Brain microvascular endothelial cell (primary cell): ENCODE measurements at regions not wholly inside any gene's neighbourhood (a gene's known extent, or its start where the extent isn't known, plus 50 kb on each side); places are given as distances from the start of the nearest gene placed in this dataset.

ENCODE experiments used
- DNase-seq: peaks from one replicate; pipeline ENCODE4 v3.0.0-alpha.2; 2020
- H3K27ac ChIP-seq: fragments of 250-450 bp; sonication (Bioruptor Pico); 2 replicates; pipeline ENCODE4 v1.5.1; 2020; ENCODE audit warnings: mild to moderate bottlenecking, moderate library complexity
- H3K27me3 ChIP-seq: fragments of 250-450 bp; sonication (Bioruptor Pico); replicated peaks from 2 replicates; pipeline ENCODE4 v1.5.1; 2020; ENCODE audit warnings: mild to moderate bottlenecking
- H3K36me3 ChIP-seq: fragments of 250-450 bp; sonication (Bioruptor Pico); replicated peaks from 2 replicates; pipeline ENCODE4 v1.5.1; 2020; ENCODE audit warnings: mild to moderate bottlenecking
- H3K4me3 ChIP-seq: 2 replicates; pipeline ENCODE4 v1.5.1; 2011; ENCODE audit warnings: low read depth, mild to moderate bottlenecking, control low read depth, low read length, moderate library complexity
- CTCF ChIP-seq: IDR thresholded peaks from 2 replicates; pipeline ENCODE4 v1.5.1; 2011; ENCODE audit warnings: low read depth, mild to moderate bottlenecking, moderate library complexity, low read length, control low read depth, inconsistent platforms; ENCODE audit errors: missing control alignments
- in situ Hi-C: cut with HindIII; loops from 2 replicates; pipeline ENCODE4 v1.10.0; 2017; ENCODE audit warnings: low sequenced_read_pairs, low pct_ligation_motif_present

GRCh38 chr22:47918276-47918921, 1155.9 kb downstream of the TBC1D22A start:
- Histone ChIP-seq H3K36me3 (no peaks in the 10 kb centered on the region), H3K4me3 (no peak overlapping the region), H3K27ac (no peak overlapping the region), H3K27me3 (no peaks in the 10 kb centered on the region)
- DNase-seq = no peak
- in situ Hi-C loops = no loop called here
- TF ChIP-seq CTCF = no peak

- DNase-seq = no peak
- no peaks in the 10 kb centered on the region for H3K27me3 ChIP-seq
- H3K4me3 ChIP-seq = no peak overlapping the region
- no peaks in the 10 kb centered on the region for H3K36me3 ChIP-seq
- TF ChIP-seq CTCF = no peak
- in situ Hi-C loops = no loop called here
- H3K27ac ChIP-seq = no peak overlapping the region
Observed at GRCh38 chr22:47914481-47915097, 1152.1 kb downstream of the TBC1D22A start.

- Histone ChIP-seq H3K4me3 (no peak overlapping the region), H3K36me3 (no peaks in the 10 kb centered on the region), H3K27ac (no peak overlapping the region), H3K27me3 (no peaks in the 10 kb centered on the region)
- no peak for DNase-seq
- no peak for TF ChIP-seq CTCF
- in situ Hi-C loops = no loop called here
Observed at GRCh38 chr22:47902646-47903180, 1140.3 kb downstream of the TBC1D22A start.

GRCh38 chr22:47901911-47902310, 1139.5 kb downstream of the TBC1D22A start:
- in situ Hi-C loops = no loop called here
- no peak for TF ChIP-seq CTCF
- Histone ChIP-seq H3K4me3 (no peak overlapping the region), H3K36me3 (no peaks in the 10 kb centered on the region), H3K27ac (no peak overlapping the region), H3K27me3 (no peaks in the 10 kb centered on the region)
- no peak for DNase-seq

- TF ChIP-seq CTCF = no peak
- Histone ChIP-seq H3K36me3 (no peaks in the 10 kb centered on the region), H3K27me3 (no peaks in the 10 kb centered on the region), H3K27ac (no peak overlapping the region), H3K4me3 (no peak overlapping the region)
- in situ Hi-C loops = no loop called here
- no peak for DNase-seq
Observed at GRCh38 chr22:47899894-47900293, 1137.4 kb downstream of the TBC1D22A start.
